ENCODE measurements at regions not wholly inside any gene's neighbourhood (a gene's known extent, or its start where the extent isn't known, plus 50 kb on each side); places are given as distances from the start of the nearest gene placed in this dataset.
"Not testable (repeated sequence)": the region's sequence is repeated elsewhere in the genome, so short reads cannot be mapped to it uniquely, and the experiment has no call there.

GRCh38 chr1:148404786-148405568, 78.1 kb downstream of the PPIAL4G start:
- H3K4me3 ChIP-seq; H3K79me2 ChIP-seq; H3K9me2 ChIP-seq (replicated peaks; ENCODE audit: insufficient read depth); H3K9me3 ChIP-seq (ENCODE audit: low read depth); DNase-seq (ENCODE audit: low spot score); H3K27me3 ChIP-seq; H3K4me1 ChIP-seq (ENCODE audit: insufficient read depth); H4K20me1 ChIP-seq (ENCODE audit: insufficient read depth, poor library complexity, severe bottlenecking); H3K4me2 ChIP-seq; H3K36me3 ChIP-seq (replicated peaks; ENCODE audit: insufficient read depth, low read depth); H3K27ac ChIP-seq; H2AFZ ChIP-seq: not testable (repeated sequence)
- 97% methylated on average over 28 of the region's 30 CpGs for WGBS (ENCODE audit: low lambda C conversion rate, missing lambda C conversion rate)

- not testable (repeated sequence) for H3K9me2 ChIP-seq (replicated peaks; ENCODE audit: insufficient read depth); H3K36me3 ChIP-seq (replicated peaks; ENCODE audit: insufficient read depth, low read depth); DNase-seq (ENCODE audit: low spot score); H3K9me3 ChIP-seq (ENCODE audit: low read depth); H2AFZ ChIP-seq; H3K27me3 ChIP-seq; H4K20me1 ChIP-seq (ENCODE audit: insufficient read depth, poor library complexity, severe bottlenecking); H3K4me3 ChIP-seq; H3K4me1 ChIP-seq (ENCODE audit: insufficient read depth); H3K4me2 ChIP-seq; H3K79me2 ChIP-seq
- peak overlapping the region; percentile 55 for H3K27ac ChIP-seq
- WGBS (ENCODE audit: low lambda C conversion rate, missing lambda C conversion rate), result 69% methylated on average over 2 of the region's 2 CpGs
Measured at GRCh38 chr1:148403925-148404324, 79.2 kb downstream of the PPIAL4G start.

GRCh38 chr1:148403085-148403456, 80.0 kb downstream of the PPIAL4G start:
- 17% methylated on average over 4 of the region's 7 CpGs for WGBS (ENCODE audit: low lambda C conversion rate, missing lambda C conversion rate)
- Histone ChIP-seq H3K4me2 (peak overlapping the region; percentile 77), H3K27ac (peak overlapping the region; percentile 88), H3K4me3 (peak overlapping the region; percentile 30), H2AFZ (peak overlapping the region; percentile 97)
- H3K4me1 ChIP-seq (ENCODE audit: insufficient read depth); H4K20me1 ChIP-seq (ENCODE audit: insufficient read depth, poor library complexity, severe bottlenecking); DNase-seq (ENCODE audit: low spot score); H3K36me3 ChIP-seq (replicated peaks; ENCODE audit: insufficient read depth, low read depth); H3K9me3 ChIP-seq (ENCODE audit: low read depth); H3K79me2 ChIP-seq; H3K9me2 ChIP-seq (replicated peaks; ENCODE audit: insufficient read depth); H3K27me3 ChIP-seq: not testable (repeated sequence)

- H2AFZ ChIP-seq, result peak overlapping the region; percentile 97
- peak; percentile 82 for DNase-seq (ENCODE audit: low spot score)
Measured at GRCh38 chr1:148402152-148403084, 80.7 kb downstream of the PPIAL4G start.

GRCh38 chr1:148397516-148397915, 85.6 kb downstream of the PPIAL4G start:
- not testable (repeated sequence) for H3K4me2 ChIP-seq; H3K9me2 ChIP-seq (replicated peaks; ENCODE audit: insufficient read depth); H3K79me2 ChIP-seq; H3K9me3 ChIP-seq (ENCODE audit: low read depth); H3K4me3 ChIP-seq; H3K27me3 ChIP-seq; H3K36me3 ChIP-seq (replicated peaks; ENCODE audit: insufficient read depth, low read depth); H3K27ac ChIP-seq; H4K20me1 ChIP-seq (ENCODE audit: insufficient read depth, poor library complexity, severe bottlenecking); H3K4me1 ChIP-seq (ENCODE audit: insufficient read depth); H2AFZ ChIP-seq; DNase-seq (ENCODE audit: low spot score)
- WGBS (ENCODE audit: low lambda C conversion rate, missing lambda C conversion rate), result 24% methylated on average over 1 of the region's 1 CpG

More at GRCh38 chr1:148402152-148403084, 80.7 kb downstream of the PPIAL4G start:
- not testable (repeated sequence) for H4K20me1 ChIP-seq (ENCODE audit: insufficient read depth, poor library complexity, severe bottlenecking); H3K27me3 ChIP-seq; H3K36me3 ChIP-seq (replicated peaks; ENCODE audit: insufficient read depth, low read depth); H3K79me2 ChIP-seq; H3K4me1 ChIP-seq (ENCODE audit: insufficient read depth); H3K9me3 ChIP-seq (ENCODE audit: low read depth); H3K9me2 ChIP-seq (replicated peaks; ENCODE audit: insufficient read depth)
- peak overlapping the region; percentile 30 for H3K4me3 ChIP-seq
- H3K27ac ChIP-seq, result peak overlapping the region; percentile 88
- WGBS (ENCODE audit: low lambda C conversion rate, missing lambda C conversion rate), result 2% methylated on average over 43 of the region's 45 CpGs
- peak overlapping the region; percentile 77 for H3K4me2 ChIP-seq

GRCh38 chr1:148392505-148392904, 90.6 kb downstream of the PPIAL4G start:
- H3K4me1 ChIP-seq (ENCODE audit: insufficient read depth); H3K36me3 ChIP-seq (replicated peaks; ENCODE audit: insufficient read depth, low read depth); H4K20me1 ChIP-seq (ENCODE audit: insufficient read depth, poor library complexity, severe bottlenecking); H3K79me2 ChIP-seq; H3K27me3 ChIP-seq; H2AFZ ChIP-seq; H3K4me2 ChIP-seq; H3K4me3 ChIP-seq; H3K27ac ChIP-seq; H3K9me3 ChIP-seq (ENCODE audit: low read depth); H3K9me2 ChIP-seq (replicated peaks; ENCODE audit: insufficient read depth); DNase-seq (ENCODE audit: low spot score): not testable (repeated sequence)
- 96% methylated on average over 2 of the region's 2 CpGs for WGBS (ENCODE audit: low lambda C conversion rate, missing lambda C conversion rate)

GRCh38 chr1:148391323-148391722, 91.8 kb downstream of the PPIAL4G start:
- H3K79me2 ChIP-seq; H3K4me1 ChIP-seq (ENCODE audit: insufficient read depth); H3K27ac ChIP-seq; H3K9me2 ChIP-seq (replicated peaks; ENCODE audit: insufficient read depth); DNase-seq (ENCODE audit: low spot score); H3K9me3 ChIP-seq (ENCODE audit: low read depth); H3K4me2 ChIP-seq; H3K36me3 ChIP-seq (replicated peaks; ENCODE audit: insufficient read depth, low read depth); H3K4me3 ChIP-seq; H2AFZ ChIP-seq; H3K27me3 ChIP-seq; H4K20me1 ChIP-seq (ENCODE audit: insufficient read depth, poor library complexity, severe bottlenecking): not testable (repeated sequence)
- WGBS (ENCODE audit: low lambda C conversion rate, missing lambda C conversion rate), result 84% methylated on average over 4 of the region's 4 CpGs
